ENCODE measurements at regions not wholly inside any gene's neighbourhood (a gene's known extent, or its start where the extent isn't known, plus 50 kb on each side); places are given as distances from the start of the nearest gene placed in this dataset.

DNA sequence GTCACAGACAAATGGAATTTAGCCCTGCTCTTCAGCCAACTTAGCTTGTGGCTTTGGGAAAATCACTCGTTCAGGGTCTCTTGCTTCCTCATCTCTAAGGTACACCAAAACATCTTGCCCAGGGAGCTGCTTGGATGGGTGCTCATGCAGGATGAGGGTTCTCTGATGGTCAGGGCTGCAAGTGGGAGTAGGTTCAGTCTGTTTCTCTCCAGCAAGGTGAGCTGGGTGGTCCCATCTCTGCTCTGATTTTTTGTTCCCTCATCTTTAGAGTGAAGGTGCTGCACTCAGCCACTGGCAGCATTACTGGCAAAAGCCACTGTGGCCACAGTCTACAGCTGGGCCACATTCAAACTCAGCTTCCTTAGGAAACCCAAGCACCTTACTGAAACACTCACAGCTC is 149.9 kb upstream of the GPR26 start:
- no peak for TF ChIP-seq POLR2A (IDR thresholded peaks at IDR 0.05; ENCODE audit: low read depth, low read length)
- no peak for TF ChIP-seq TAF1 (IDR thresholded peaks at IDR 0.05; ENCODE audit: low read depth, low read length)
- no peak for TF ChIP-seq SPI1 (IDR thresholded peaks at IDR 0.05; ENCODE audit: low read depth, low read length)
- no peak for TF ChIP-seq POLR2AphosphoS5 (IDR thresholded peaks at IDR 0.05; ENCODE audit: low read depth, low read length)
- TF ChIP-seq PAX5 (IDR thresholded peaks at IDR 0.05; ENCODE audit: insufficient read depth, low read length, severe bottlenecking) = no peak
- FAIRE-seq (no peak), DNase-seq (ENCODE audit: insufficient read length, low spot score) (no peak)

DNA sequence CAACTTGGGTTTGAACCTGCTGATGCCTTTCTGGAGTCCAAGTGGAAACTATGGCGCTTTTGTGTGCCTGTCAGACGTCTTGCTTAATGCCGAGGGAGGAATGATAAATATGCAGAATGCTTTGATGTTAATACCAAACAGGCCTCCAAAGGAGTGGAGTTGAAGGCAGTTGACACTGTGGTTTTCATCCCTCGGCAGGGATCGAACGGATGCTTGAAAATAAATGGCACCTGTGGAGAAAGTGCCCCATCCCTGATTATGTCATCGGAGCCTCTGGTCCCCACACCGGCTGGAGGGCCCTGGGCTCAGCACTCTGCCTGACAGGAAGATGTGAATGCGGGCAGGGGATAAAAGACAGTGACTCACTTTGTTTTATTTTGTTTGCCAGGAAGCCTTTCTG is 148.7 kb upstream of the GPR26 start:
- TF ChIP-seq POU2F2 (IDR thresholded peaks at IDR 0.05; ENCODE audit: low read depth, low read length) = no peak
- no peak for TF ChIP-seq SPI1 (IDR thresholded peaks at IDR 0.05; ENCODE audit: low read depth, low read length)
- no peak for TF ChIP-seq PAX5 (IDR thresholded peaks at IDR 0.05; ENCODE audit: insufficient read depth, low read length, severe bottlenecking)
- no peak for TF ChIP-seq TAF1 (IDR thresholded peaks at IDR 0.05; ENCODE audit: low read depth, low read length)
- no peak for TF ChIP-seq POLR2AphosphoS5 (IDR thresholded peaks at IDR 0.05; ENCODE audit: low read depth, low read length)
- TF ChIP-seq POLR2A (IDR thresholded peaks at IDR 0.05; ENCODE audit: low read depth, low read length) = no peak
- FAIRE-seq = no peak
- DNase-seq (ENCODE audit: insufficient read length, low spot score) = no peak

DNA sequence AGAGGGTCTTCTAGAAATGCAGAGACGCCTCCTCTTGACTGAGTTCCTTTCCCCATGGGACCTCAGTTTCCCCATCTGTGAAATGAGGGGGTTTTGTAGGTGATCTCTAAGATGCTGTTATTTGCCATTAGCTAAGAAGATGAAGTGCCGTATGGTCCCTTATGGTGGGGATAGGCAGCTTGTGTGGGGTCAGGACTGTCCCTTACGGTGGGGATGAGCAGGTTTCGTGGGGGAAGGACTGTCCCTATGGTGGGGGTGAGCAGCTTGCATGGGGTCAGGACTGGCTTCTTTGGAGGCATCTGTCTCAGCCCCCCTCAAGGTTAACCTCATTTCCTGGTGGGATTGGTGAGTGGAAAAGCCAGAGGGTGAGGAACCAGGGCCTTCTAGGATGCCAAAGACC is 148.3 kb upstream of the GPR26 start:
- no peak for FAIRE-seq
- TF ChIP-seq SPI1 (IDR thresholded peaks at IDR 0.05; ENCODE audit: low read depth, low read length) = no peak
- no peak for TF ChIP-seq POLR2A (IDR thresholded peaks at IDR 0.05; ENCODE audit: low read depth, low read length)
- TF ChIP-seq POLR2AphosphoS5 (IDR thresholded peaks at IDR 0.05; ENCODE audit: low read depth, low read length) = no peak
- TF ChIP-seq TAF1 (IDR thresholded peaks at IDR 0.05; ENCODE audit: low read depth, low read length) = no peak
- TF ChIP-seq POU2F2 (IDR thresholded peaks at IDR 0.05; ENCODE audit: low read depth, low read length) = no peak
- no peak for TF ChIP-seq PAX5 (IDR thresholded peaks at IDR 0.05; ENCODE audit: insufficient read depth, low read length, severe bottlenecking)
- DNase-seq (ENCODE audit: insufficient read length, low spot score) = no peak

DNA sequence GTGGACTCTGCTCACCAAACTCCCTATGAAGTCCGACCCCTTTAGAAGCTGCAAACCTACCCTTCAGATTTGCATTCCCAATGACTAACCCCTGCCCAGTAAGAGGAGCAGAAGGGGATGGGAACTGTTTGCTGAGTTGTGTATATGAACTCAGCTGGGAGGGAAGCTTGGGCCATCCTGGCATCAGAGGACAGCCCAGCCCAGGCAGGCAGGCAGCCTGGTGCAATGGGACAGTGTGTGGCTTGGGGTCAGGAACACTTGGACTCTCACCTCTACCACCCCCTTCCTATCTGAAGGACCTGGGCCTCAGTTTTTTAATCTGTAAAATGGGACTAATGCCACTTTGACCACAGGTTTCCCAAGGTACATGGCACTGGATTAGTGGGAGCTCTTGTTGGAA is 147.4 kb upstream of the GPR26 start:
- TF ChIP-seq POU2F2 (IDR thresholded peaks at IDR 0.05; ENCODE audit: low read depth, low read length) (no peak), PAX5 (IDR thresholded peaks at IDR 0.05; ENCODE audit: insufficient read depth, low read length, severe bottlenecking) (no peak), TAF1 (IDR thresholded peaks at IDR 0.05; ENCODE audit: low read depth, low read length) (no peak), POLR2AphosphoS5 (IDR thresholded peaks at IDR 0.05; ENCODE audit: low read depth, low read length) (no peak), POLR2A (IDR thresholded peaks at IDR 0.05; ENCODE audit: low read depth, low read length) (no peak), SPI1 (IDR thresholded peaks at IDR 0.05; ENCODE audit: low read depth, low read length) (no peak)
- FAIRE-seq = no peak

DNA sequence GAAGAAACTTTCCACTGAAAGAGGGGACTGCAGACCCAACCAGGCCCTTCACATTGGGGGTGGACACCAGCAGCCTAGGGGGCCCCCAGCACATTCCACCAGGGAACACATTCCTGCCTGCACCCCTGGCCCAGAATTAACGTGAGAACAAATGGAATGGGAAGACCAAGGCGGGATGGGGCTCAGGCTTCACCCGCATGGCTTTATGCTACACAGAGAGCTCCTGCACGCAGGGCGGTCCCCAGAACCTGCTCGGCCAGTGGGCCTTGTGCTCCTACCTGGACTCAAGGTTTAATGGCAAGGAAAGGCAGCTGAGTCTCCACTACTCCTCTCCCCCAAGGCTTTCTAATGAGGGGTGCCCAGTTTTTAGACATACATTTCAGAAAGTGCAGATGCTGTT is 146.3 kb upstream of the GPR26 start:
- TF ChIP-seq POLR2AphosphoS5 (IDR thresholded peaks at IDR 0.05; ENCODE audit: low read depth, low read length) = no peak
- no peak for TF ChIP-seq PAX5 (IDR thresholded peaks at IDR 0.05; ENCODE audit: insufficient read depth, low read length, severe bottlenecking)
- no peak for TF ChIP-seq TAF1 (IDR thresholded peaks at IDR 0.05; ENCODE audit: low read depth, low read length)
- no peak for FAIRE-seq

More for the DNA sequence above, 147.4 kb upstream of the GPR26 start:
- no peak for DNase-seq (ENCODE audit: insufficient read length, low spot score)

DNA sequence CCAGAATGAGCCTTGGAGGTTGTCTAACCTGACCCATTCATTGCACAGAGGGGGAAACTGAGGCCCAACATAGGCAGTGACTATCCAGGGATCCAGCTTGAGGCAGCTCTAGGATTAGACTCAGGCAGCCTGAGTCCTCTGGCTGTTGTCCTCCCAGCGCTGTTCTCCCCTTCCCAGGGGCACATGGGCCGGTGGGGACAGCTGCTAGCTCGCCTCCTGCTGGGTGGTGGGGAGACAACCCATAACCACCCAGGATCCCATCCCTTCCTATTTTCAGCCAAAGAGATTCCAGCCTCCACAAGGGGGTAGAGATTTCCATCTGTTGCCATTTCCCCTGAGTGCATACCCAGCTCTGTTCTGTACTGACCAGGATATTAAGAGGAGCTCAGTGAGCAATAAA is 145.1 kb upstream of the GPR26 start:
- FAIRE-seq (no peak), DNase-seq (ENCODE audit: insufficient read length, low spot score) (no peak)
- TF ChIP-seq POLR2AphosphoS5 (IDR thresholded peaks at IDR 0.05; ENCODE audit: low read depth, low read length) (no peak), PAX5 (IDR thresholded peaks at IDR 0.05; ENCODE audit: insufficient read depth, low read length, severe bottlenecking) (no peak), SPI1 (IDR thresholded peaks at IDR 0.05; ENCODE audit: low read depth, low read length) (no peak), TAF1 (IDR thresholded peaks at IDR 0.05; ENCODE audit: low read depth, low read length) (no peak)

More for the DNA sequence above, 146.3 kb upstream of the GPR26 start:
- no peak for DNase-seq (ENCODE audit: insufficient read length, low spot score)

DNA sequence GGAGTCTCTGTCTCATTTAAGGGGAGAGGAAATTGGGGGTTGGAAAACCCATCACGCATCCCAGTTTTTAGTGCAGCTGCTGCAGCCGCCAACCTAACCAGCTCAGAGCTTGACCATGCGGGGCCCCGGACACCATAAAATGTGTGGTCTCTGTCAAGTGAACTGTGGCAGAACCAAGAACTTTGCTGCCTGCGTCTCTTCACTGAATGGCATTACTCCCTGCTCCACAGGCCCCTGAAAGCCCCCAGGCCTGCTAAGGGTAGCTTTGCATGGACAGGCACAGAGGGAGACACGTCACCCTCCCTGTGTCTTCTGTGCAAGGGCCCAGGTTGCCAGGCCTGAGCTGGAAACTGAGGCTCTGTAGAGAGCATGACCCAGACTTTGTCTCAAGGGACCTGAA is 144.6 kb upstream of the GPR26 start:
- FAIRE-seq (no peak), DNase-seq (ENCODE audit: insufficient read length, low spot score) (no peak)
- TF ChIP-seq POU2F2 (IDR thresholded peaks at IDR 0.05; ENCODE audit: low read depth, low read length) (no peak), TAF1 (IDR thresholded peaks at IDR 0.05; ENCODE audit: low read depth, low read length) (no peak), PAX5 (IDR thresholded peaks at IDR 0.05; ENCODE audit: insufficient read depth, low read length, severe bottlenecking) (no peak), SPI1 (IDR thresholded peaks at IDR 0.05; ENCODE audit: low read depth, low read length) (no peak), POLR2A (IDR thresholded peaks at IDR 0.05; ENCODE audit: low read depth, low read length) (no peak), POLR2AphosphoS5 (IDR thresholded peaks at IDR 0.05; ENCODE audit: low read depth, low read length) (no peak)

DNA sequence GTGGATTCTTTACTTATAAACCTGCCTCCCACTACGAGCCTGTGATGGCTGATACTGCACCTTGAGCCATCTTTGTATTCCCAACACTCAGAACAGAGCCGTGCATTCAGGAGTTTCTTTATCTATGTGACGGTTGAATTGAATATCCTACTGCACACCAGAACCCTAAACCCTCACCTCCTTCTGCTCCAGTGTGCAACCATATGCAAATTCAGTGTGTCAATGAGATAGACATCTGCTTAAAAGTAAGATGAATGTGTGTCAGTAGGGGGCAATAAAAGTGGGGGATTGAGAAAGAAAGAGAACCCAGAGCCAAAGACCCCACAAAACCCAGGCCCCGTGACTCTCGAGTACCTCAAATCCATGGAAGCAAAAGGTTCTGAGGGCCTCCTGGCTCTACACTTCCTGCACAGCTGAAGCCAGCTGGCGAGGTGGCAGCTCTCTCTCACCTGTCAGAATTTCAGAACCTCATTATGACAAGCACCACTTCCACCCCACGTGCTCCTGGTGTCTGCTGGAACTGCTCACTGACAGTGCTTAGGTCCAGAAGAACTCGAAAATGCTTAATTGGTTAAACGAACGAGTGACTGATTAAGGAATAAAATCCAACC is 143.3 kb upstream of the GPR26 start:
- TF ChIP-seq POU2F2 (IDR thresholded peaks at IDR 0.05; ENCODE audit: low read depth, low read length) (peak; percentile 53; the same call in 1 of the 2 replicates), POLR2AphosphoS5 (IDR thresholded peaks at IDR 0.05; ENCODE audit: low read depth, low read length) (no peak)
- peak; percentile 84 for FAIRE-seq
- no peak for DNase-seq (ENCODE audit: insufficient read length, low spot score)

DNA sequence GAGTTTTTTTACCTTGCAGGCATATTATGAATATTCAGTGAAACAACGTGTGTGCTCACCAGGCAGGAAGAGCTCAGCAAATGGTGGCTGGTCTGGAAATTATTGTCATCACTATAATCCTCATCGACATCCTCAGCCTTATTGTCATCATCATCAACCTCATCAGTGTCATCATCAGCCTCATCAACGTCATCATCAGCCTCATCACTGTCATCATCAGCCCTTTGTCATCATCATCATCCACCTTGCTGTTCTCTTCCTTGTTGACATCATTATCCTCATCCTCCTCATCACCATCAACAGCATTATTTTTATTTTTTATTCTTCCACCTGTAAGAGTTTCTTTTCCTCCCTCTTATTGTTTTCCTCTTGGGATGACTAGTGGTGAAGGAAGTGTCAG is 142.3 kb upstream of the GPR26 start:
- FAIRE-seq (no peak), DNase-seq (ENCODE audit: insufficient read length, low spot score) (no peak)
- TF ChIP-seq POLR2A (IDR thresholded peaks at IDR 0.05; ENCODE audit: low read depth, low read length) (no peak), PAX5 (IDR thresholded peaks at IDR 0.05; ENCODE audit: insufficient read depth, low read length, severe bottlenecking) (no peak), TAF1 (IDR thresholded peaks at IDR 0.05; ENCODE audit: low read depth, low read length) (no peak), POU2F2 (IDR thresholded peaks at IDR 0.05; ENCODE audit: low read depth, low read length) (no peak), POLR2AphosphoS5 (IDR thresholded peaks at IDR 0.05; ENCODE audit: low read depth, low read length) (no peak), SPI1 (IDR thresholded peaks at IDR 0.05; ENCODE audit: low read depth, low read length) (no peak)

DNA sequence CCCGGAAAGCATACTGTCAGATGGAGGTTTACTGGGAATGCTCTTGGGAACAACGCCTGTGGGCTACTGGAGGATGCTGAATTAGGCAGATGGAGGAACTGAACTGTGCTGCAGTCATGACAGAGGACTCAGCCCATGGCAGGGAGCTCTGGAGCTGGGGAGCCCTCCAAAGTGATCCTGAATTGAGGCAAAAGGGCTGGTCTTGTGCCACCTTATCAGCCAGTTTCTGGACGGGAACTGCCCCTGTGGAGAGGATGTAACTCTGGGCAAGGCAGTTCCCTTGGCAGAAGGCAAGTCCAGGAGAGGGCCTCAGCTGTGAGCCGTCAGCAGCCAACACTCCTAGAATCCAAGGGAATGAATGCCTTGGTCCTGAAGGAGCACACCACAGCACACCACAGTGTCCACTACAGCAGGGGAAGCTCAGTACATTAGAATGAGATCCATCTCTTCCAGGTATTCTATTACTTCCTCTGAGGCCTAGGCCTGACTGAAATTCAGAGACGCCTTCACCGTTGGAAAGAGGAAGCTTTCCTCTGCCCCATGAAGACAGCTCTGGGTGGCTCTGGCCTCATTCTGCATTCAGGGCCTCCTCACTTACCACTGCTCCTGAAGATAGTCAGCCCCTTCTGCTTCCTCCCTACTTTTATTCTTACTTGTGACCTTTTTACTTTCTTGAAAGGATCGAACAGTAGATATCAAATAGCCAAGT is 139.6 kb upstream of the GPR26 start:
- FAIRE-seq (no peak), DNase-seq (ENCODE audit: insufficient read length, low spot score) (no peak)
- no peak for TF ChIP-seq SPI1 (IDR thresholded peaks at IDR 0.05; ENCODE audit: low read depth, low read length)
- TF ChIP-seq TAF1 (IDR thresholded peaks at IDR 0.05; ENCODE audit: low read depth, low read length) = no peak
- TF ChIP-seq PAX5 (IDR thresholded peaks at IDR 0.05; ENCODE audit: insufficient read depth, low read length, severe bottlenecking) = no peak
- TF ChIP-seq POLR2AphosphoS5 (IDR thresholded peaks at IDR 0.05; ENCODE audit: low read depth, low read length) = no peak
- TF ChIP-seq POU2F2 (IDR thresholded peaks at IDR 0.05; ENCODE audit: low read depth, low read length) = no peak
- TF ChIP-seq POLR2A (IDR thresholded peaks at IDR 0.05; ENCODE audit: low read depth, low read length) = no peak
